NT2/D1 (cell line): ENCODE measurements at regions not wholly inside any gene's neighbourhood (a gene's known extent, or its start where the extent isn't known, plus 50 kb on each side); places are given as distances from the start of the nearest gene placed in this dataset.

Source experiments
- SUZ12 ChIP-seq: IDR thresholded peaks from 2 replicates; pipeline ENCODE4 v1.6.1; 2011; ENCODE audit not compliant: insufficient read length, insufficient read depth; ENCODE audit errors: extremely low read depth
- YY1 ChIP-seq: IDR thresholded peaks from 2 replicates; pipeline ENCODE4 v1.6.1; 2011; ENCODE audit not compliant: insufficient read length, insufficient read depth
- ZNF274 ChIP-seq: IDR thresholded peaks from 2 replicates; pipeline ENCODE4 v1.6.1; 2011; ENCODE audit warnings: mild to moderate bottlenecking, low read depth, low read length

- TF ChIP-seq YY1 (no peak), SUZ12 (no peak), ZNF274 (no peak)
These were observed 676.2 kb downstream of the CDH11 start for GRCh38 chr16:64445649-64446048.
